A549 (cell line): ENCODE measurements at regions not wholly inside any gene's neighbourhood (a gene's known extent, or its start where the extent isn't known, plus 50 kb on each side); places are given as distances from the start of the nearest gene placed in this dataset.
A peak's percentile ranks its signal among the peaks of the same experiment; 100 is the strongest.

Experiments used
- ATAC-seq, 2 experiments: fragments of 200-7000 bp in 1 of 2; fragments of >200 bp in 1 of 2; cut with Nextera tagmentation in 1 of 2; cut with Tn5 transposase in 1 of 2; 3 replicates each; pipeline versions ENCODE4 v1.8.0 to v1.9.1; 2018 to 2020; ENCODE audit warnings: mild to moderate bottlenecking in 1 of 2, moderate library complexity in 1 of 2
- CTCF ChIA-PET: fragments of 300-600 bp; sonication (Branson Sonifier 250); formaldehyde crosslinking; extraction: SDS; loops from one replicate; lab custom pipeline; 2021; ENCODE audit warnings: antibody characterized with exemption, inconsistent platforms; lab: Yijun Ruan, JAX
- POLR2A ChIA-PET: fragments of 350-600 bp; formaldehyde crosslinking; extraction: SDS; loops from one replicate; lab custom pipeline; 2021; ENCODE audit warnings: antibody characterized with exemption, inconsistent platforms; lab: Yijun Ruan, JAX
- DNase-seq, 2 experiments: peaks; one replicate each; pipeline versions ENCODE4 v3.0.0 to v3.0.0-alpha.2; 2011 to 2016; ENCODE audit warnings: low read depth in 1 of 2, low spot score in 1 of 2
- FAIRE-seq: peaks from 2 replicates; lab custom pipeline; 2011; peaks lifted over from hg19 to GRCh38; lab: Jason Lieb, UNC
- H3K27ac ChIP-seq, 2 experiments: fragments of >200 bp; sonication (Bioruptor Twin); formaldehyde crosslinking; 3 replicates each; pipeline ENCODE4 v1.5.1; 2016 to 2017
- H3K4me1 ChIP-seq: fragments of >200 bp; sonication (Bioruptor Twin); formaldehyde crosslinking; 3 replicates; pipeline ENCODE4 v1.6.1; 2016
- H3K4me2 ChIP-seq: fragments of >200 bp; sonication (Bioruptor Twin); formaldehyde crosslinking; 3 replicates; pipeline ENCODE4 v1.6.1; 2016
- H3K4me3 ChIP-seq: fragments of >200 bp; sonication (Bioruptor Twin); formaldehyde crosslinking; 3 replicates; pipeline ENCODE4 v1.5.1; 2016
- H3K9me3 ChIP-seq: fragments of >200 bp; sonication (Bioruptor Twin); formaldehyde crosslinking; 3 replicates; pipeline ENCODE4 v1.6.1; 2016
- CEBPB ChIP-seq, 2 experiments: fragments of >200 bp in 1 of 2; sonication (Bioruptor Twin) in 1 of 2; formaldehyde crosslinking in 1 of 2; IDR thresholded peaks; 2 replicates each; pipeline ENCODE4 v1.6.1; 2012 to 2016
- CTCF ChIP-seq: fragments of >200 bp; sonication (Bioruptor Twin); formaldehyde crosslinking; IDR thresholded peaks from 3 replicates; pipeline ENCODE4 v1.5.1; 2016
- EHF ChIP-seq: fragments of 250-450 bp; sonication (Bioruptor Pico); IDR thresholded peaks from 2 replicates; pipeline ENCODE4 v1.5.0; 2020; ENCODE audit warnings: mild to moderate bottlenecking
- EHMT2 ChIP-seq: fragments of 200-600 bp; sonication (generic); IDR thresholded peaks from 2 replicates; pipeline ENCODE4 v1.6.1; 2016; ENCODE audit warnings: antibody characterized with exemption, low read depth, mild to moderate bottlenecking, moderate library complexity
- ELK1 ChIP-seq: fragments of 150-350 bp; IDR thresholded peaks from 2 replicates; pipeline ENCODE4 v1.6.1; 2014; ENCODE audit warnings: low read depth, mild to moderate bottlenecking, low read length
- ESRRA ChIP-seq: fragments of 150-350 bp; IDR thresholded peaks from 2 replicates; pipeline ENCODE4 v1.6.1; 2014; ENCODE audit warnings: mild to moderate bottlenecking, low read length, borderline replicate concordance
- FOSL2 ChIP-seq, 2 experiments: fragments of 450-650 bp in 1 of 2; fragments of >200 bp in 1 of 2; sonication (Bioruptor Twin) in 1 of 2; formaldehyde crosslinking; IDR thresholded peaks; 2 replicates each; pipeline versions ENCODE4 v1.5.0 to v1.6.1; 2016 to 2020; ENCODE audit warnings: mild to moderate bottlenecking in 1 of 2, moderate library complexity in 1 of 2
- FOXS1 ChIP-seq: fragments of 250-450 bp; sonication (Bioruptor Pico); IDR thresholded peaks from 2 replicates; pipeline ENCODE4 v1.5.0; 2020; ENCODE audit warnings: mild to moderate bottlenecking, moderate library complexity
- HEYL ChIP-seq: fragments of 250-450 bp; sonication (Bioruptor Pico); IDR thresholded peaks from 2 replicates; pipeline ENCODE4 v1.8.0; 2021; ENCODE audit warnings: mild to moderate bottlenecking, moderate library complexity
- JUN ChIP-seq, 2 experiments: fragments of >200 bp; sonication (Bioruptor Twin); formaldehyde crosslinking; IDR thresholded peaks; 2 replicates in 1 of 2; 3 replicates in 1 of 2; pipeline ENCODE4 v1.6.1; 2016 to 2017
- KDM5A ChIP-seq: fragments of 200-600 bp; sonication (generic); IDR thresholded peaks from 2 replicates; pipeline ENCODE4 v1.6.1; 2016; ENCODE audit warnings: antibody characterized with exemption, mild to moderate bottlenecking
- MAFK ChIP-seq: fragments of 450-650 bp; IDR thresholded peaks from 2 replicates; pipeline ENCODE4 v1.6.1; 2014; ENCODE audit not compliant: partially characterized antibody
- MAX ChIP-seq: IDR thresholded peaks from 2 replicates; pipeline ENCODE4 v1.6.1; 2012
- MAZ ChIP-seq: fragments of 150-350 bp; IDR thresholded peaks from 2 replicates; pipeline ENCODE4 v1.6.1; 2014; ENCODE audit warnings: antibody characterized with exemption, low read depth, low read length, borderline replicate concordance
- PHF8 ChIP-seq: fragments of 200-600 bp; sonication (generic); IDR thresholded peaks from 2 replicates; pipeline ENCODE4 v1.6.1; 2016; ENCODE audit warnings: low read depth, mild to moderate bottlenecking, antibody characterized with exemption, moderate library complexity, borderline replicate concordance
- RCOR1 ChIP-seq: fragments of 150-350 bp; IDR thresholded peaks from 2 replicates; pipeline ENCODE4 v1.6.1; 2014; ENCODE audit warnings: antibody characterized with exemption, low read length, low read depth
- RNF2 ChIP-seq: fragments of 200-600 bp; sonication (generic); IDR thresholded peaks from 2 replicates; pipeline ENCODE4 v1.6.1; 2016; ENCODE audit warnings: low read depth, mild to moderate bottlenecking, antibody characterized with exemption, moderate library complexity, borderline replicate concordance
- WGBS: methylation state at CpG from one replicate; pipeline ENCODE4 v1.1.6; 2017; ENCODE audit errors: missing lambda C conversion rate; 5-methylcytosine and 5-hydroxymethylcytosine counted together

GRCh38 chr15:99440551-99441443 lies 125.0 kb upstream of the MEF2A start:
- ATAC-seq (no peak), FAIRE-seq (no peak), DNase-seq (no peak)
- Histone ChIP-seq H3K4me1 (peaks cover 17% of the 10 kb centered on the region), H3K4me2 (no peak overlapping the region), H3K27ac (no peak overlapping the region), H3K9me3 (no peaks in the 10 kb centered on the region), H3K4me3 (no peak overlapping the region)
- ChIA-PET CTCF (interaction anchor here (1.0 to 1.9 kb wide), 3 partner anchors 16 to 62 kb away, joined by 3 to 6 read pairs (median 3); no protein-coding TSS in a partner anchor), POLR2A (no interaction called here)
- 84% methylated on average over 20 of the region's 20 CpGs for WGBS
- TF ChIP-seq RNF2 = no peak

- H3K4me1 ChIP-seq = peaks cover 17% of the 10 kb centered on the region
- POLR2A ChIA-PET = no interaction called here
- no peak overlapping the region; the same call in 2 of the 3 replicates for H3K4me2 ChIP-seq
- FAIRE-seq (no peak), ATAC-seq (no peak), DNase-seq (no peak)
- TF ChIP-seq EHF (CRISPR knock-in tag) = no peak
- TF ChIP-seq HEYL (CRISPR knock-in tag) = no peak
- no peak for TF ChIP-seq JUN (IDR thresholded peaks at IDR 0.05)
- no peak for TF ChIP-seq ELK1
- no peak for TF ChIP-seq ESRRA
- no peak for TF ChIP-seq PHF8
- TF ChIP-seq MAZ = no peak
- no peak for TF ChIP-seq KDM5A
- no peak for TF ChIP-seq CTCF
- no peak for TF ChIP-seq RCOR1
- TF ChIP-seq FOXS1 (CRISPR knock-in tag) = no peak
- CTCF ChIA-PET = interaction anchor here (1.0 to 1.9 kb wide), 3 partner anchors 15 to 61 kb away, joined by 3 to 6 read pairs (median 3); no protein-coding TSS in a partner anchor
- 86% methylated on average over 6 of the region's 6 CpGs for WGBS
- no peak overlapping the region for H3K4me3 ChIP-seq
- H3K9me3 ChIP-seq = no peaks in the 10 kb centered on the region
- H3K27ac ChIP-seq = no peak overlapping the region
Observed at GRCh38 chr15:99441444-99441800, 124.4 kb upstream of the MEF2A start.

- no peak for TF ChIP-seq MAZ
- TF ChIP-seq EHMT2 = no peak
- WGBS = 83% methylated on average over 3 of the region's 3 CpGs
- CTCF ChIA-PET = interaction anchor here (0.8 to 1.9 kb wide), 5 partner anchors 15 to 262 kb away, joined by 3 to 6 read pairs (median 4); no protein-coding TSS in a partner anchor
- FAIRE-seq (no peak), DNase-seq (no peak), ATAC-seq (no peak)
- no peaks in the 10 kb centered on the region for H3K9me3 ChIP-seq
- H3K4me2 ChIP-seq = peak overlapping the region; percentile 60
- POLR2A ChIA-PET = no interaction called here
- H3K4me3 ChIP-seq = no peak overlapping the region
- peaks cover 17% of the 10 kb centered on the region for H3K4me1 ChIP-seq
- H3K27ac ChIP-seq = peak overlapping the region; percentile 10 to 30; a peak in 4 of 6 replicates
Observed at GRCh38 chr15:99441871-99442251, 123.9 kb upstream of the MEF2A start.

DNA sequence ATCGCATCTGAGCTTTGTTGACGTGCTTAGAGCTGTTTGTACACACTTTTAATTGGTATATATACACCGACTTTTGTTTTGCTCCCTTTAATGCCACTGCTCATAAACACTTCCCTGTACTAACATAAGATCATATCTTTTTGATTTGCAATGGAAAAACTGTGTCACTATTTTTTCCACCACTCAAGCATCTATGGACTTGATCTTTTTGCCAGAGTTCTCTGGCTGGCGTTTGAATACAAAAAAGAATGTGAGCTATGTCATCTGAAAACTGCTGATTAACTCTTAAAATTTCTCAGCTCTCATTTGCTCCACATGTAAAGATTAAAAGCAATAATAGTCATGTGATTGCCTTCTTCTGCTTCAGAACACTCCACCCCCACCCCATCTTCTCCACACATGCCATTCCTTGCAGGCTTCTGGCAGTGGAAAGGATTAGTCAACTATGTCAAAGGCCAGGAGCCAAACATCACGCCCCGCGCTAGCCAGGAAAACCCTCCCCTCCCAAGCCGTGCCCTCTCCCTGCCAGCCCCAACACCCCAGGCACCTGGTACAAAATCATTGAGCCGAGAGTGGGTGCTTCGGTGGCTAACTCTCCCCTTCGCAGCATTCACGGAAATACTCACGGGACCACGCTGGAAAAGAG lies 123.4 kb upstream of the MEF2A start:
- 40% methylated on average over 14 of the region's 14 CpGs for WGBS
- Histone ChIP-seq H3K9me3 (no peaks in the 10 kb centered on the region), H3K4me3 (no peak overlapping the region), H3K27ac (peak overlapping the region; percentile 10 to 30; a peak in 4 of 6 replicates), H3K4me2 (peak overlapping the region; percentile 60), H3K4me1 (peaks cover 17% of the 10 kb centered on the region)
- POLR2A ChIA-PET = no interaction called here
- DNase-seq (peak; percentile 43 to 52), ATAC-seq (peak; percentile 63 to 78), FAIRE-seq (no peak)
- CTCF ChIA-PET = interaction anchor here (0.8 to 1.4 kb wide), 4 partner anchors 33 to 262 kb away, joined by 3 to 4 read pairs (median 4); no protein-coding TSS in a partner anchor
- peak; percentile 16 for TF ChIP-seq MAFK
- no peak for TF ChIP-seq CEBPB (IDR thresholded peaks at IDR 0.05)
- no peak for TF ChIP-seq FOSL2 (IDR thresholded peaks at IDR 0.05)
- peak; percentile 12; the same call in 1 of the 2 replicates for TF ChIP-seq FOSL2 (CRISPR knock-in tag; IDR thresholded peaks at IDR 0.05)
- TF ChIP-seq MAX = 0 out of 2 replicates have a peak, but pooled peaks have one; percentile 31
